Hepatic stellate cell (primary cell): ENCODE measurements at regions not wholly inside any gene's neighbourhood (a gene's known extent, or its start where the extent isn't known, plus 50 kb on each side); places are given as distances from the start of the nearest gene placed in this dataset.
"Not testable (repeated sequence)": the region's sequence is repeated elsewhere in the genome, so short reads cannot be mapped to it uniquely, and the experiment has no call there.

Experiments used
- DNase-seq: peaks from one replicate; pipeline ENCODE4 v3.0.0; 2011; ENCODE audit warnings: low spot score

- DNase-seq: no peak
Measured at GRCh38 chr12:91667694-91668093, 478.0 kb downstream of the BTG1 start.

GRCh38 chr12:91663744-91664143, 481.1 kb upstream of the DCN start:
- DNase-seq: no peak

GRCh38 chr12:91663310-91663709, 480.7 kb upstream of the DCN start:
- no peak for DNase-seq

- DNase-seq: no peak
Measured at GRCh38 chr12:91662021-91662420, 479.4 kb upstream of the DCN start.

- DNase-seq: no peak
Measured at GRCh38 chr12:91657032-91657431, 474.4 kb upstream of the DCN start.

- no peak for DNase-seq
Measured at GRCh38 chr12:91655966-91656365, 473.3 kb upstream of the DCN start.

GRCh38 chr12:91654087-91654486, 471.5 kb upstream of the DCN start:
- no peak for DNase-seq

- DNase-seq: no peak
Measured at GRCh38 chr12:91651728-91652127, 469.1 kb upstream of the DCN start.

GRCh38 chr12:91643763-91644162, 461.1 kb upstream of the DCN start:
- DNase-seq: no peak

GRCh38 chr12:91640021-91640420, 457.4 kb upstream of the DCN start:
- DNase-seq: no peak

- DNase-seq: no peak
Measured at GRCh38 chr12:91639327-91639726, 456.7 kb upstream of the DCN start.

- DNase-seq: no peak
Measured at GRCh38 chr12:91637789-91638624, 455.4 kb upstream of the DCN start.

GRCh38 chr12:91636721-91637120, 454.1 kb upstream of the DCN start:
- DNase-seq: no peak

GRCh38 chr12:91634386-91634713, 451.7 kb upstream of the DCN start:
- DNase-seq: not testable (repeated sequence)

GRCh38 chr12:91633734-91634357, 451.2 kb upstream of the DCN start:
- no peak for DNase-seq

- no peak for DNase-seq
Measured at GRCh38 chr12:91633206-91633605, 450.6 kb upstream of the DCN start.

GRCh38 chr12:91632042-91632786, 449.6 kb upstream of the DCN start:
- DNase-seq: no peak

- DNase-seq: no peak
Measured at GRCh38 chr12:91630596-91631293, 448.1 kb upstream of the DCN start.

- no peak for DNase-seq
Measured at GRCh38 chr12:91630083-91630482, 447.5 kb upstream of the DCN start.

GRCh38 chr12:91629440-91629839, 446.8 kb upstream of the DCN start:
- DNase-seq: no peak

- DNase-seq: no peak
Measured at GRCh38 chr12:91628656-91629055, 446.0 kb upstream of the DCN start.

- no peak for DNase-seq
Measured at GRCh38 chr12:91627225-91627624, 444.6 kb upstream of the DCN start.

- no peak for DNase-seq
Measured at GRCh38 chr12:91622981-91623380, 440.4 kb upstream of the DCN start.
